Common myeloid progenitor, CD34-positive (primary cell): ENCODE measurements at regions not wholly inside any gene's neighbourhood (a gene's known extent, or its start where the extent isn't known, plus 50 kb on each side); places are given as distances from the start of the nearest gene placed in this dataset.

Experiments used
- CTCF ChIA-PET: fragments of 350-600 bp; sonication (Branson Sonifier 250); formaldehyde crosslinking; loops from one replicate; lab custom pipeline; 2021; ENCODE audit warnings: antibody characterized with exemption; lab: Charles Lee
- POLR2A ChIA-PET: fragments of 350-600 bp; sonication (Branson Sonifier 250); formaldehyde crosslinking; loops from one replicate; lab custom pipeline; 2021; ENCODE audit warnings: antibody characterized with exemption; lab: Charles Lee
- DNase-seq, 3 donors: peaks; one replicate each; pipeline versions ENCODE4 v3.0.0 to v3.0.0-alpha.2; 2013
- H3K27ac ChIP-seq, 2 experiments: 1 replicate in 1 of 2; 2 replicates in 1 of 2; pipeline ENCODE4 v1.7.0; 2013; ENCODE audit warnings: inconsistent platforms in 2 of 2, low read length in 2 of 2, mild to moderate bottlenecking in 2 of 2, low read depth in 1 of 2, moderate library complexity in 1 of 2; ENCODE audit not compliant: severe bottlenecking in 2 of 2, insufficient read depth in 1 of 2, poor library complexity in 1 of 2
- H3K27me3 ChIP-seq, 5 experiments: replicated peaks in 2 of 5; 1 replicate in 3 of 5; 2 replicates in 2 of 5; pipeline versions ENCODE4 v1.6.1 to v1.7.0; 2013; ENCODE audit warnings: low read length in 4 of 5, mild to moderate bottlenecking in 2 of 5, moderate library complexity in 2 of 5, inconsistent platforms in 1 of 5; ENCODE audit not compliant: insufficient read depth in 5 of 5, control insufficient read depth in 4 of 5
- H3K36me3 ChIP-seq, 4 experiments: 1 replicate in 2 of 4; 2 replicates in 2 of 4; pipeline versions ENCODE4 v1.6.1 to v1.7.0; 2013; ENCODE audit warnings: low read length in 3 of 4, control low read depth in 1 of 4, mild to moderate bottlenecking in 1 of 4; ENCODE audit not compliant: control insufficient read depth in 4 of 4, insufficient read depth in 4 of 4
- H3K4me1 ChIP-seq, 4 experiments: 1 replicate in 3 of 4; 2 replicates in 1 of 4; pipeline versions ENCODE4 v1.6.1 to v1.7.1; 2013; ENCODE audit warnings: low read length in 3 of 4, mild to moderate bottlenecking in 3 of 4, control low read depth in 1 of 4, inconsistent platforms in 1 of 4, moderate library complexity in 1 of 4; ENCODE audit not compliant: control insufficient read depth in 4 of 4, insufficient read depth in 4 of 4; ENCODE audit errors: control extremely low read depth in 1 of 4
- H3K4me3 ChIP-seq, 7 experiments: 1 replicate in 4 of 7; 2 replicates in 3 of 7; pipeline versions ENCODE4 v1.5.1 to v1.7.0; 2013; ENCODE audit warnings: mild to moderate bottlenecking in 7 of 7, low read length in 6 of 7, moderate library complexity in 6 of 7, inconsistent platforms in 2 of 7, low read depth in 2 of 7, control low read depth in 1 of 7; ENCODE audit not compliant: insufficient read depth in 4 of 7, control insufficient read depth in 1 of 7; ENCODE audit errors: extremely low read depth in 1 of 7
- H3K9me3 ChIP-seq, 5 experiments: 1 replicate in 4 of 5; 2 replicates in 1 of 5; pipeline versions ENCODE4 v1.6.1 to v1.7.1; 2013; ENCODE audit warnings: low read length in 4 of 5, mild to moderate bottlenecking in 2 of 5, inconsistent platforms in 1 of 5, low read depth in 1 of 5, moderate library complexity in 1 of 5; ENCODE audit not compliant: control insufficient read depth in 4 of 5, insufficient read depth in 2 of 5; ENCODE audit errors: control extremely low read depth in 1 of 5
- WGBS: methylation state at CpG from one replicate; pipeline ENCODE4 v1.1.5; 2013; ENCODE audit not compliant: insufficient coverage; 5-methylcytosine and 5-hydroxymethylcytosine counted together

DNA sequence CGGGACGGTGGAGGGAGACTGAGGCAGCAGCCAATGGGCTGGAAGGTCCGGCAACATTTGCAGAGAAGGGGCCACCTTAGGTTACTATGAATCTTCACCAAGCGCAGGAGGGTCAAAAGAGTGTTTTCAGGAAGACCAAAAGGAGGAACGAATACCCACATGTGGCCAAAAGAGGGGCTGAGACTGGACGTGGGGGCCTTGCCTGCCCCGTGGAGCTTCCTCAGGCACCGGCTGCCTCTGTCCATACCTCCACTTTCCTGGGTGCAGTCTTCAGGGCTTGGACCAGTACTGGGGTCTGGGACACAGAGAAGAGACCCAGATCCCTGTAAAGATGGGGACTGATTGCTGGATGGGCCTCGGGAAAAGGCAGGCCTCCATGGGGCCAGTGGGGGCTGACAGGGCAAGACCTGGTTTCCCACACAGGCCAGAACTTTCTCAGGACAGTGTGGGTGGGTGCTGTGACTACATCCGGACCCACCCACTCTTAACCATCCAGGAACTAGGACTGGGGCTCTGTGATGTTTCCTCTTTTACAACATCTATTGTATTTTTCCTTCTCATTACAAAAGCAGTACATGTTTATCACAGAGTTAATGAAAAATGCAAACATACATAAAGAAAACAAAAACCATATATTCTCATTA, 294.7 kb downstream of the ZSWIM6 start:
- no peaks in the 10 kb centered on the region for H3K9me3 ChIP-seq
- no peaks in the 10 kb centered on the region for H3K27me3 ChIP-seq
- CTCF ChIA-PET: interaction anchor here (2.1 kb wide), 1 partner anchor 31 kb away, joined by 9 read pairs; no protein-coding TSS in a partner anchor
- H3K27ac ChIP-seq: no peak overlapping the region
- peak in 2 of 3 donors; percentile 25 to 47 for DNase-seq
- peak overlapping the region in 6 of 7 experiments; percentile 53 to 83 (median 75) for H3K4me3 ChIP-seq
- WGBS: 1% methylated on average over 9 of the region's 10 CpGs
- POLR2A ChIA-PET: no interaction called here
- no peaks in the 10 kb centered on the region for H3K36me3 ChIP-seq
- H3K4me1 ChIP-seq: peaks cover 0 to 21% (median 16%) of the 10 kb centered on the region in 4 experiments

DNA sequence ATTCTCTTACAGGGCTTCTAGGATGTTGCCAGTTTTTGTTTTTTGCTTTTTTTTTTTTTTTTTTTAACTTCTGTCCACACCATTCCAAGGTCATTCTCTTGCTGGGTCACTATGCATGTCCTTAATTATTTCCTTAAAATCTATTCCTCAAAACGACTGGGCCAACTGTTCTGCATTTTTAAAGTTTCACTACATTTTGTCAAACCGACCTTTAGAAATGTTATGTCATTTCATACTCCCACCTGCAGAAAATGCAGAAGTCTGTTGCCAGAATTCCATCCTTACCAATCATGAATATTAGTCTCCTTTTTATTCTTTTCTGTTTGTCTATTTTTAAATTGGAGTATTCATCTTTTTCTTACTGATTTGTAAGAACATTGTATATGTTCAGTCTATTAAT, 295.5 kb downstream of the ZSWIM6 start:
- Histone ChIP-seq H3K36me3 (no peaks in the 10 kb centered on the region), H3K4me1 (peaks cover 0 to 21% (median 16%) of the 10 kb centered on the region in 4 experiments), H3K9me3 (no peaks in the 10 kb centered on the region), H3K27me3 (no peaks in the 10 kb centered on the region), H3K4me3 (no peak overlapping the region), H3K27ac (no peak overlapping the region)
- ChIA-PET CTCF (no interaction called here), POLR2A (no interaction called here)
- 50% methylated on average over 2 of the region's 2 CpGs for WGBS
- DNase-seq: peak in 1 of 3 donors; percentile 24

DNA sequence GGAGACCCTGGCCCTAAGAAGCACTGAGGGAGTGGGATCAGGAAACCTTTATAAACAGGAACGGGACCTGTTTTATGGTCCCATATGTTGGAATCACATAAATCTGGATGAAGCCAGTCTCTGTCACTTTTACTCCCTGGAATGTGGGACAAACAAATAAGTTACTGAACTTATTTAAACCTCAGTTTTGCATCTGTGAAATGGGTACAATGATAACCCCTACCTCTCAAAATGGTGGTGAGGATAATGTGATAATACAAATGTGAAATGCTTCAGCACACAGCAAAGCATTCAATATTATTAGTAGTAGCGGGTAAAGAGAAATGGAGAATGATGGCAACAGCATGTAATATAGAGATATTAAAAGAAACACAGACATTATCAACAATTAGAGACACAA, 298.9 kb downstream of the ZSWIM6 start:
- H3K4me1 ChIP-seq: peaks cover 0 to 21% (median 11%) of the 10 kb centered on the region in 4 experiments
- no peak overlapping the region for H3K27ac ChIP-seq
- DNase-seq: no peak
- CTCF ChIA-PET: no interaction called here
- POLR2A ChIA-PET: no interaction called here
- WGBS: 100% methylated on average over 1 of the region's 2 CpGs
- no peaks in the 10 kb centered on the region for H3K27me3 ChIP-seq
- H3K4me3 ChIP-seq: no peak overlapping the region
- H3K36me3 ChIP-seq: no peaks in the 10 kb centered on the region
- no peaks in the 10 kb centered on the region for H3K9me3 ChIP-seq

DNA sequence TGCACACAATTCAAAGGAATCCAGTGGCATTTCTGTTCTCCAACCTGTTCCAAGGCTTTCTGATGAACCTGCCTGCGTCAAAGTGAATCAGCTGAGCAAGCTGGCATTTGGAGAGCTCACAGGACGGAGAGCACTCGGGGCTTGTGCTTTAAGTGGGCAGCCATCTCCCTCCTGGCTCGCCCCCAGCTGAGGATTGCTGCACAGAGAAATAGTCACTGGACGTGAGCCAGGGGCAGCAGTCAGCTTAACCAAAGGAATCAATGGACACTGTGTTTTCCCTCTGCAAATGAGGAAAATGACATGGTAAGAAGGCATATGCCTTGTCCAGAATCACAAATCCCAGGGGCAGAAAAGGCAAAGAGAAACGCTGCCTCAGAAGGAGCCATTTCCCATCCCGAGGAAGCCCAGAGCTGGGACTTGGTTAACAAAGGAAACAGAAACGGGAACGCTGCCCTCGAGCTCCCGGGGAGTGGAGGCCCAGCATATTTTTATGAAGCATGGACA, 299.4 kb downstream of the ZSWIM6 start:
- 99% methylated on average over 10 of the region's 11 CpGs for WGBS
- ChIA-PET POLR2A (no interaction called here), CTCF (no interaction called here)
- no peaks in the 10 kb centered on the region for H3K9me3 ChIP-seq
- no peak for DNase-seq
- no peak overlapping the region for H3K27ac ChIP-seq
- peaks cover 0 to 22% (median 8%) of the 10 kb centered on the region in 4 experiments for H3K4me1 ChIP-seq
- H3K4me3 ChIP-seq: no peak overlapping the region
- H3K36me3 ChIP-seq: no peaks in the 10 kb centered on the region
- H3K27me3 ChIP-seq: no peaks in the 10 kb centered on the region

DNA sequence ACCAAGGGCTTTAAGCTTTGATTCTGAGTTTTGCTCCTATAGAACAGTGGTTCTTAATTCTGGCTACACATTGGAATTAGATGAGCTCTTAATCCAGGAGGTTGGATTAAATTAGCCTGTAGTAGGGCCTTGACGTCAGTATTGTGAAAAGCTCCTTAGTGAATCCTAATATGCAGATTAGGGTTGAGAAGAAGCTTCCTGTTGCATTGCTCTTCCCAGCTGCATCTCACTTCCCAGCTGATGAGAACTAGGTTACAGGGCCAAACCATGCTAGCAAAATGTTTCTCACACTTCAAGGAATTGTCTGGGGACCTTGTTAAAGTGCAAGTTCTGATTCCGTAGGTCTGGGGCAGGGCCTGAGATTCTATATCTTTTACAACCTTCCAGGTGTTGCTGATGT, 300.0 kb downstream of the ZSWIM6 start:
- no peaks in the 10 kb centered on the region for H3K27me3 ChIP-seq
- CTCF ChIA-PET: no interaction called here
- no peak overlapping the region for H3K4me3 ChIP-seq
- POLR2A ChIA-PET: no interaction called here
- H3K9me3 ChIP-seq: no peaks in the 10 kb centered on the region
- H3K36me3 ChIP-seq: no peaks in the 10 kb centered on the region
- peaks cover 0 to 16% (median 2%) of the 10 kb centered on the region in 4 experiments for H3K4me1 ChIP-seq
- H3K27ac ChIP-seq: no peak overlapping the region
- no peak for DNase-seq
- WGBS: 96% methylated on average over 2 of the region's 2 CpGs

DNA sequence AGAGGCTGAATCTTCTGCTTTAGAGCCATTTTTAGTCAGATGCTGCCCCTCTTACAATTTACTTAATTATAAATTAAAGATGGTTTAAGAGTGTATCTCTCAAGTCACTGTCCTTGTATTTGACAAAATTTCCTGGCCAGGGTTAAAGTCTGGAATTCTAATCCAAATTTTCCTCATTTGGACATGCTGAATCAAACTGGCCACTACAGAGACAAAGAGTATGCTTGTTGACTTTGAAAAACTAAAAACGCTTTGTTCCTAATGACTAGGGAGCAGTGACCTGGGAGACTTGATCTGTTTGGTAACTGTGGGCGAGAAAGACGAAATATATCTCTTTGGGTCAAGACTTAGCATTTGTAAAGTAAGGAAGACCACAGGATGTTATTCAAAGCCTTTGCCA, 303.2 kb downstream of the ZSWIM6 start:
- Histone ChIP-seq H3K27ac (no peak overlapping the region), H3K27me3 (no peaks in the 10 kb centered on the region), H3K4me1 (peaks cover 0 to 14% (median 0%) of the 10 kb centered on the region in 4 experiments), H3K36me3 (no peaks in the 10 kb centered on the region), H3K4me3 (no peak overlapping the region), H3K9me3 (no peaks in the 10 kb centered on the region)
- WGBS: 93% methylated on average over 3 of the region's 3 CpGs
- CTCF ChIA-PET: interaction anchor here (1.0 kb wide), 1 partner anchor 12 kb away, joined by 3 read pairs; no protein-coding TSS in a partner anchor
- DNase-seq: no peak
- POLR2A ChIA-PET: no interaction called here

DNA sequence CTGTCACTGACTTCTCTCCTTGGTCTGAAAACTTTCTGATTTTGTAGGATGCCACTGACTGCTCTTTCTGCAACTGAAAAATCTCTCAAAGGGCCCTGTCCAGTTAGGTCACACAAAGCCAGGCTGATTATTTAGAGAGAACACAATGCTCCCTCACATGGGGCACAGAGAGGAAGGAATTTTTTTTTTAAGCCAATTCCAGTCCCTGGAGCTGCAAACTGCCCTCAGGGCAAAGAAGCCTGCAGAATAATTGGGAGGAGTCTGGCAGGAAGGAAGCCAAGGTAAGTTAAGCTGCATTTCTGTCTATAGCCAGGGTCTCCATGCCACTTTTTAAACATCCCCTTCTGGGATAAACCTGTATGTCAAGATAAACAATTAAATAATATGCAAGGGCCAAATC, 305.5 kb downstream of the ZSWIM6 start:
- Histone ChIP-seq H3K9me3 (no peaks in the 10 kb centered on the region), H3K4me1 (peaks cover 0 to 14% (median 0%) of the 10 kb centered on the region in 4 experiments), H3K4me3 (no peak overlapping the region), H3K27me3 (no peaks in the 10 kb centered on the region), H3K27ac (no peak overlapping the region), H3K36me3 (no peaks in the 10 kb centered on the region)
- no peak for DNase-seq
- ChIA-PET CTCF (interaction anchor here (1.0 kb wide), 1 partner anchor 20 kb away, joined by 4 read pairs; no protein-coding TSS in a partner anchor), POLR2A (no interaction called here)
